ENCODE measurements at regions not wholly inside any gene's neighbourhood (a gene's known extent, or its start where the extent isn't known, plus 50 kb on each side); places are given as distances from the start of the nearest gene placed in this dataset.

DNA sequence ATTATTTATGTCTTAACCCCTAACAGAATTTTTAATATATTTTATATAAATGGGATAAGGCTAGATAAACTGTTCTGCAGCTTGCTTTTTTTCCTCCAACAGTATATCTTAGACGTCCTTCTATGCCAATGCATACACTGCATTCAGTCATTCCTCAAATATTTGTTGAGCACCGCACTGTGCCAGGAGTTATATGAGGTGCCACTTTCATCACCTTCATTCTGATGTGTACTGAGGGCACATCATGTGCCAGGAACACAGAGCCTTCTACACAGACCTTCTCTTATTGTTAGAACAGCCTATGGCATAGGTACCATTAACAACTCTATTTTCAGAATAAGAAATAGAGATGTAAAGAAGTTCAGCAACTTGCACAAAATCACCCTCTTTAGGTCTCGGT, 570.1 kb downstream of the CDK5RAP2 start:
- CTCF ChIA-PET, result no interaction called here
- intact Hi-C loops (cut with micrococcal nuclease), result no loop called here

DNA sequence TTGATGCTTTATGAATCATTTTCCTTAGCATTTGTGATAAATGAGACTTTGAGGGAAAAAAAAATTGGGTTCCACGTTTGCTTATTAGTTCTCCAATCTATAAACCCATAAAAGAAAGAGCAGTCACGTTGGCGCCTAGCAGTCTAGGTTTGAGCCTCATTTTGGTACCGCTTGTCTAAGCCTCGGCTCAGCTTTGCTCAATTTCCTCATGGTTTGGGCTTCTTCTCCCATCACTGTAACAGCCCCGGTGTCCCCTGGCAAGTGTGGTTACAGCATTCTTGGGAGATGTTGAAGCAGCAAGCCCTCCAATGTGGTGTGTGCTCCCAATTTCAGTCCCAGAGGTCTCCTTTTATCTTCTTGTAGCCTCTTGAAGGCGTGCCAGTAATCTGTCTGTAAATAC, 578.4 kb downstream of the CDK5RAP2 start:
- Mint-ChIP-seq H3K4me3 (no peak overlapping the region), H3K27me3 (ENCODE audit: low read depth) (no peaks in the 10 kb centered on the region), H3K36me3 (ENCODE audit: low read depth) (no peaks in the 10 kb centered on the region), H3K4me1 (ENCODE audit: low read depth) (no peaks in the 10 kb centered on the region), H3K27ac (no peak overlapping the region), H3K9me3 (no peaks in the 10 kb centered on the region)
- CTCF ChIA-PET, result interaction anchor here (0.7 kb wide), 1 partner anchor 139 kb away, joined by 3 read pairs; no protein-coding TSS in a partner anchor
- no peak for DNase-seq
- intact Hi-C loops (cut with micrococcal nuclease), result no loop called here

More for the DNA sequence above, 570.1 kb downstream of the CDK5RAP2 start:
- no peak for DNase-seq
- H3K4me1 Mint-ChIP-seq (ENCODE audit: low read depth), result no peaks in the 10 kb centered on the region
- H3K4me3 Mint-ChIP-seq, result no peak overlapping the region
- no peaks in the 10 kb centered on the region for H3K36me3 Mint-ChIP-seq (ENCODE audit: low read depth)
- no peaks in the 10 kb centered on the region for H3K9me3 Mint-ChIP-seq
- no peak overlapping the region for H3K27ac Mint-ChIP-seq
- H3K27me3 Mint-ChIP-seq (ENCODE audit: low read depth), result peaks cover 3% of the 10 kb centered on the region

DNA sequence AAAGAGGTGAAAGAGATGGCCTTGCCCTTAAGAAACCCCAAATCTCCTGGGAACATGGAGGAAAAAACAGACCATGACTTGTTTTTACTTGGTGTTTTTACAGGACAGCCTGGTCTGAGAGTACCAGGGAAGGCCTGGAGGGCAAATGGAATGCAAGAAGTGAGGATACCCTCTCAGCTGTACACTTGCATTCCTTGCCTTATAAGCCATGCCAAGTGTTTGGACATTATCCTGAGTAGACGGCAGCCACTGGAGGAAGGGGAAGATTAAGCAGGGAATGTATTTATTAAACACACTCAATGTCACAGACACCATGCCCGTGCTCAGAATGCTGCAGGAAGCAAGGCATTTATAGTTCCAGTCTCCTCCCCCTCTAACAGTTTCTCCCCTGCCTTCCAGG, 581.4 kb downstream of the CDK5RAP2 start:
- Mint-ChIP-seq H3K27me3 (ENCODE audit: low read depth) (no peaks in the 10 kb centered on the region), H3K4me1 (ENCODE audit: low read depth) (no peaks in the 10 kb centered on the region), H3K36me3 (ENCODE audit: low read depth) (no peaks in the 10 kb centered on the region), H3K9me3 (no peaks in the 10 kb centered on the region), H3K4me3 (no peak overlapping the region), H3K27ac (no peak overlapping the region)
- CTCF ChIA-PET, result no interaction called here
- intact Hi-C loops (cut with micrococcal nuclease), result no loop called here
- no peak for DNase-seq

DNA sequence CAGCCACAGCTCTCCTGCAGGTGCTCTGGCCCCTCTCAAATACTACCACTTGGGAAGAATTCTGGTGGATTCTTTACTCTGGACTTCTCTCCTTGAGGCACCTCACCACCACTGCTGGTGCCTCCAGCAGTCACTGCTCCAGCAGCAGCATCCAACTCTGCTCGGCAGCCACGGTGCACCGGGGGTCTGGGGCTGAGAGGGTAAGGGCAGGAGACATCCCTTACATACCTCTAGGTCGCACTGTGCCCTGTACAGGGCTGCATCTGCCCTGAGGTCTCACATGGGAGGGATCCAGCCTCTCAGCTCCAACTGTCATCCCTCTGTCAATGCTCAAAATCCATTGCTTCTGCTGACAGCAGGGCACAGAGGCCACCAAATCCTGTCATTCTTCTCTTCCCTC, 588.2 kb downstream of the CDK5RAP2 start:
- no peak for DNase-seq
- Mint-ChIP-seq H3K27me3 (ENCODE audit: low read depth) (no peaks in the 10 kb centered on the region), H3K4me3 (no peak overlapping the region), H3K27ac (no peak overlapping the region), H3K9me3 (no peaks in the 10 kb centered on the region), H3K36me3 (ENCODE audit: low read depth) (no peaks in the 10 kb centered on the region), H3K4me1 (ENCODE audit: low read depth) (no peaks in the 10 kb centered on the region)
- CTCF ChIA-PET, result interaction anchor here (0.9 kb wide), 1 partner anchor 23 kb away, joined by 3 read pairs; no protein-coding TSS in a partner anchor
- intact Hi-C loops (cut with micrococcal nuclease), result no loop called here

DNA sequence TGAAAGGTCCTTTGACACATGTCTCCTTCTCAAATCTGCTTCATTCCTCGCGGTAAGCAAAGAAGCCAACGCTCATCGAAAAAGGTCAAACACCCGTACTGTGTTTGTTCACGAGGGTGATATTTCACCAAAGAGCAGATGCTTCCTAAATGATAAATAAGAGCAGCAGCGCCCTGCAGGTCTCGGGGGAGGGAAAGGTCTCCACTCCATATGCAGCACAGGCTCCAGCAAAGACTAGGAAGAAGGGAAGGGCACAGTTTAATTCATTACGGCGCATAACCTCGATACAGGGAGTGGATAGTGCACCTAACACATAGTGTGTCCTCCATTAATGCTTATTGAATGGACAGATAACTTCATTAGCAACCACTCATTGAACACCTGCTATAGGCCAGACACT, 593.3 kb downstream of the CDK5RAP2 start:
- no peaks in the 10 kb centered on the region for H3K4me1 Mint-ChIP-seq (ENCODE audit: low read depth)

DNA sequence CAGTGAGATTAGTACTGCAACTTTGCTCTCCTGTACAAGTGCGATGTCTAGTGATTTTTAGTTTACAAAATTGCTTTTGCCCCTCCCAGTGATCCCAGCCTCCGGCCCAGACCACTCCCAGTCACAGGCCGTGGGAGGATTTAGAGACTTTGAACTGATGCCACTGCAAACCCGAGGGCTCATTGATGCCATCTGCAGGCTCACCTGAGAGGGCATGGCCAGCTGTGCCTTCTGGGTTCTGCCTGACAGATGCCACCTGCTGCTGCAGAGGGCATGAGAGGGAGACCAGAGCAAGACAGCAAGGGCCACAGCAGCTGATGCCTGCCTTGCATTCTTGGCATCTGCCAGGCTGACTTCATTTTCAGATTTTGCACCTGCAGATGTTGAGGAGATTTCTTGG, 593.8 kb downstream of the CDK5RAP2 start:
- H3K4me3 Mint-ChIP-seq, result no peak overlapping the region

More for the DNA sequence above, 593.3 kb downstream of the CDK5RAP2 start:
- CTCF ChIA-PET, result no interaction called here
- H3K27ac Mint-ChIP-seq, result no peak overlapping the region
- intact Hi-C loops (cut with micrococcal nuclease), result no loop called here
- H3K36me3 Mint-ChIP-seq (ENCODE audit: low read depth), result no peaks in the 10 kb centered on the region
- DNase-seq, result no peak
- H3K27me3 Mint-ChIP-seq (ENCODE audit: low read depth), result no peaks in the 10 kb centered on the region
- no peak overlapping the region for H3K4me3 Mint-ChIP-seq
- H3K9me3 Mint-ChIP-seq, result no peaks in the 10 kb centered on the region

DNA sequence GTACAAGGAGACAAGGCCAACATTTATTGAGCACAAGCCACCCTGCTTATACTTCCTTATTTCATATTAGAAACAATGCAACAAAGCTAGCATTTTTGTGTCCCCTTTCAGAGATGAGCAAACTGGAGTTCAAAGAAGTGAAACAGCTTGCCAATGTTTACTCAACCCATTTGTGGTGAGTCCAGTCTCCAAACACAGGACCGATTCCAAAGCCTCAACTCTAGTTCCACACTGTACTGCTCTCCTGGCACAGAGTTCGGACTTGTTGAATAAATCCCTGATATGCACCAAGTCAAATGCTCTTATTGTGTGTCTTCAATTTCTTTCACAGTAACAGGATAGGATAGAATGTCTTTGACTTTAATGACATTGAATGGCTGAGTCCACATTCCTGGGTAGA, 604.8 kb upstream of the BRINP1 start:
- Mint-ChIP-seq H3K9me3 (no peaks in the 10 kb centered on the region), H3K4me3 (no peak overlapping the region), H3K36me3 (ENCODE audit: low read depth) (no peaks in the 10 kb centered on the region), H3K27me3 (ENCODE audit: low read depth) (peaks cover 10% of the 10 kb centered on the region), H3K4me1 (ENCODE audit: low read depth) (no peaks in the 10 kb centered on the region), H3K27ac (no peak overlapping the region)
- no peak for DNase-seq
- intact Hi-C loops (cut with micrococcal nuclease), result no loop called here
- CTCF ChIA-PET, result interaction anchor here (0.6 kb wide), 1 partner anchor 199 kb away, joined by 5 read pairs; no protein-coding TSS in a partner anchor

More for the DNA sequence above, 593.8 kb downstream of the CDK5RAP2 start:
- Mint-ChIP-seq H3K36me3 (ENCODE audit: low read depth) (no peaks in the 10 kb centered on the region), H3K27ac (no peak overlapping the region), H3K4me1 (ENCODE audit: low read depth) (no peaks in the 10 kb centered on the region), H3K27me3 (ENCODE audit: low read depth) (no peaks in the 10 kb centered on the region), H3K9me3 (no peaks in the 10 kb centered on the region)
- intact Hi-C loops (cut with micrococcal nuclease), result no loop called here
- DNase-seq, result no peak
- CTCF ChIA-PET, result no interaction called here

DNA sequence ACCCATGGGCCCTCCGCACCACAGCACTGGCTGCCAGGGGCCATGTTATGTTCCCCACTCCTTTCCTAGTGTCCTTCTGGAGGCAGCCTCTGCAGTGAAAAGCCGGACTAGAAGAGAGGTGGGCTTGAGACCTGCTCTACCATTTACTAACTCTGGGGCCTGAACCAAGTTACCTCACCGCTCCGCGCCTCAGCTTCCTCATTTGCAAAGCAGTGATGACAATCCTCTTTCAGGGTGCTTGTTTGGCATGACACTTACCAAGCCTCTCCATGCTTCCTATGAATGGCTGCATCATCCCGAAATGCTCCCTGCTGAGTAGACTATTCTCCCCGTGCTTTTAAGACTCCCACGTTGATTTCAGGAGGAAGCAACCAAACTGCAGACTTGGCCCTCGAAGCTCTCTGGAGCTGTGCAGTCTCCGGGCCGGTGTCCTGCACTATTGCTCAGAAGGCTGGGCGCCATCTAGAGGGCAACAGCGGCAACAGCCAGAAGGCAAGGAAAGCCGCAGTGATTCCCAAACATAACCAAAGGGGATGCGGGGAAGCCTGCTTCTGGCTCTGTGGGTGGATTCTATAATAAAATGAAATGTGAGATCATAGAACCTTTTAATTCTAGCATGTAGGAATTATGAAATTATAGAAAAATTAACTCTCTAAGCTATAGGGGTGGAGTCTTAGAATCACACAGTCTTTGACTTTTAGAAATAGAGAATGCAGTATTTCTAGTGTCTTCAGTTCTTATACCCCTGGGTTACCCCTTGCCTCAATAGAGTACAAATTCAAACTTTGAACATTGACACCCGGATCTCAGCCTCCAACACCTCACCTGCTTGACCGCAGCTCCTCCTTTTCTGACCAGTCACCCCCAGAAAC, 599.8 kb upstream of the BRINP1 start:
- CTCF ChIA-PET, result interaction anchor here (0.6 to 1.8 kb wide), 5 partner anchors 22 to 627 kb away, joined by 3 to 4 read pairs (median 3); no protein-coding TSS in a partner anchor
- intact Hi-C loops (cut with micrococcal nuclease), result loop anchor here (1.0 to 5.0 kb wide), 2 partner anchors 378 to 413 kb away; no protein-coding TSS in a partner anchor
- Mint-ChIP-seq H3K4me1 (ENCODE audit: low read depth) (no peaks in the 10 kb centered on the region), H3K4me3 (no peak overlapping the region), H3K9me3 (no peaks in the 10 kb centered on the region), H3K27ac (no peak overlapping the region), H3K27me3 (ENCODE audit: low read depth) (peaks cover 7% of the 10 kb centered on the region), H3K36me3 (ENCODE audit: low read depth) (no peaks in the 10 kb centered on the region)
- DNase-seq, result peak; percentile 64

DNA sequence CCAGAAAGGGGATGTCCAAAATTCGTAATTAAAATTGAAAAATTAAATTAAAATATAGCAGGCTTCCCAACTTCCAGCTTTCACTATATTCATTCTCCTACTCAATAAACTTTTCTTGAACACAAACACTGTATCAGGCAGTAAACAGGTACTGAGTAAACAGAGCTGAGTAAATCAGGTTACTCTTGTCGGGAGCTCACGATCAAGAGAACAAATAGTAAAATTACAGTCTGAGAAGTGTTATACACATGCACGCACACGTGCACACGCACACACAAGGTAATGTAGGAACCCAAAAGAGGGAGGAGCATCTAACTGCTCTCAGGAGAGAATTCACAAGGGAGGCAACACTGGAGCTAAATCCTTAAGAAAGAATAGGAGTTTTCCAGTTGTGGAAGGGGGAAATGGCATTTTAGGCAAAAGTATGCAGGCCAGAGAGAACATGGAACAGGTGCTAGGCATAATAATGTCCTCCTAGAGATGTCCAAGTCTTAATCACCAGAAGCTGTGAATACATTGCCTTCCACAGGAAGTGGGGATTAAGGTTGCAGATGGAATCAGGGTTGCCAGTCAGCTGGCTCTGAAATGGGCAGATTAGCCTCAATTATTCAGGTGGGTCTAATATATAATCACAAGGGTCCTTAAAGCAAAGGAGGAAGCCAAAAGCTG, 598.8 kb upstream of the BRINP1 start:
- H3K9me3 Mint-ChIP-seq, result no peaks in the 10 kb centered on the region
- peaks cover 7% of the 10 kb centered on the region for H3K27me3 Mint-ChIP-seq (ENCODE audit: low read depth)
- no peak overlapping the region for H3K27ac Mint-ChIP-seq
- intact Hi-C loops (cut with micrococcal nuclease), result loop anchor here (5.0 kb wide), 1 partner anchor 379 kb away; no protein-coding TSS in a partner anchor
- CTCF ChIA-PET, result interaction anchor here (0.6 to 1.8 kb wide), 4 partner anchors 20 to 411 kb away, joined by 3 read pairs; no protein-coding TSS in a partner anchor
- H3K4me3 Mint-ChIP-seq, result no peak overlapping the region
- no peak for DNase-seq
- no peaks in the 10 kb centered on the region for H3K4me1 Mint-ChIP-seq (ENCODE audit: low read depth)
- H3K36me3 Mint-ChIP-seq (ENCODE audit: low read depth), result no peaks in the 10 kb centered on the region

DNA sequence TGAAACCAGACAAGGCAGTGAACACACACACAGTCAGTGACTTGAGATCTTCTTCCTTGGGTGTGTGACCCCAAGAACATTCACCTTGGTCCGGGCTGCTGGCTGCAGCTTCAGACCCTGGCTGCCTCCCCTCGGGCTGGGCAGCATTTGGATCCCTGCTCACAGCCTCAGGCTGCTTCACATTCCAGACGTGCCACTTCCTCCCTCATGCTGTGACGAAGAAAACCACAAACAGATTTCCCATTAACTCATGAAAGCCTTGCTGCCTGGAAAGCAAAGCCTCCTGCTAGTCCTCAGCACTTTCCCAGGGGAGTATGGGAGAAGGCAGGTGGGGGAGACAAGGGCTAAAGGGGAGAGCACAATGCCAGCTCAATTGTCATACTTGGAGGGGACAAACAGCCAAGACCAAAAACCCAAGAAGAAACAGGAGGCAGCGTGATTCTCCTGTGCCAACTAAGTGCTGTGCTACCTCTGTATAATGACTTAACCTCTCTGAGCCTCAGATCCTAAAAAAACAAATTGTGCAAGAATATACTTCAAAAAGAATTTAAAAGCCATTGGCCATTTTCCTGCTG, 594.6 kb upstream of the BRINP1 start:
- CTCF ChIA-PET, result no interaction called here
- intact Hi-C loops (cut with micrococcal nuclease), result no loop called here
- Mint-ChIP-seq H3K27ac (no peak overlapping the region), H3K9me3 (no peaks in the 10 kb centered on the region), H3K4me3 (no peak overlapping the region), H3K4me1 (ENCODE audit: low read depth) (no peaks in the 10 kb centered on the region), H3K27me3 (ENCODE audit: low read depth) (peaks cover 4% of the 10 kb centered on the region), H3K36me3 (ENCODE audit: low read depth) (no peaks in the 10 kb centered on the region)
- no peak for DNase-seq

DNA sequence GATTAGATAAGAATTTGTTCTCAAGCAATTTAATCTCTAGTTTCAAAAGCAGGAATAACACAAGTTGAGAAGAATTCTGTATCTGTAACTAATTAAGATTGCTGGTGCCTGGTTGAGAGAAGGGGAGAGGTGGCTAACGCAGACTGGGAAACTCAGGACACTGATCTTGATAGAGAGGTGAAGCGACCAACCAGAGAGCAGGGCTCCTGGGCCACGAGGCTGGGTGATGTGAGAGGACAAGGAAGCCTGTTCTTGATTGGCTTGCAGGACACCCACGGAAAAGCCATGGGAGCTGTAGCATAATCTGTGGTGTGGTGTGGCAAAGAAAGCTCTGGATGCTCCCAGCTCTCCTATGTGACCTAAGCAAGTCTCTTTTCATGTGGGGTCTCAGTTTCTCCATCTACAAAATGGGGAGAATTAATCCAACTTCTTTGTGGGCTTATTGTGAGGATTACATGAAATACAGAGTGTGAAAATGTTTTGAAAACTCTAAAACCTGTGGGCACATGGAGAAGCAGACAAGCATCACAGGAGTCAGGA, 594.1 kb upstream of the BRINP1 start:
- CTCF ChIA-PET, result no interaction called here
- H3K9me3 Mint-ChIP-seq, result no peaks in the 10 kb centered on the region
- intact Hi-C loops (cut with micrococcal nuclease), result no loop called here
- no peaks in the 10 kb centered on the region for H3K36me3 Mint-ChIP-seq (ENCODE audit: low read depth)
- no peak for DNase-seq
- H3K4me1 Mint-ChIP-seq (ENCODE audit: low read depth), result no peaks in the 10 kb centered on the region
- no peak overlapping the region for H3K4me3 Mint-ChIP-seq
- peaks cover 4% of the 10 kb centered on the region for H3K27me3 Mint-ChIP-seq (ENCODE audit: low read depth)
- no peak overlapping the region for H3K27ac Mint-ChIP-seq

DNA sequence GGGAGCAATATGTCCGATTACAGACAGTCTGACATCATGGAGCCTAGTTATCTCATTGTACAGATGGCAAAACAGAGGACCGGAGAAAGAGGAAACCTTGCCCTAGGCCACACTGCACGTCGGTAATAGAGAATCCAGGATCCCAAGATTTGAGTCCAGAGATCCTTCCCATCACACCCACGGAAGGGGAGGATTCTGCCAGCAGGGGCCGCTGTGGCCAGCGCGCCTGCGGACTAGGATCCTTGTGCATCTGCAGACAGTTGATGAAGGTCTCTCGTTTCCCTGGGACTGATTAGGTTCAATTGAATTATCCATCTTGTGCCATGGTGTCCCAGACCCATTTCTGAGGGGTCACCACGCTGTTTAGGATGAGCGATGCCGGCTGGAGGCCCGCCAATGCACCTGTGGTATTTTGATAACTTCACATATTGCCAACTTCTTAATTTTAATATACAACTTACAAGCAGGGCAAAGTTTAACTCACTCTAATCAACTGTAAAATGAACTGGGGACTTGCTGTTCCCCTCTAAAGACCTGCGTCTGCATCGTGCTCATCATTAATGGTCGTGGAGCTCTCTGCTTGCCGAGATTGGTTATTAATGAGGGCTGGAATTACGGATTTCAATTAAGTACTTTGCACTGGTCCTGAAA, 592.7 kb upstream of the BRINP1 start:
- DNase-seq, result peak; percentile 7
- Mint-ChIP-seq H3K4me3 (no peak overlapping the region), H3K27me3 (ENCODE audit: low read depth) (peaks cover 2% of the 10 kb centered on the region), H3K36me3 (ENCODE audit: low read depth) (no peaks in the 10 kb centered on the region), H3K9me3 (peaks cover 2% of the 10 kb centered on the region), H3K27ac (no peak overlapping the region), H3K4me1 (ENCODE audit: low read depth) (no peaks in the 10 kb centered on the region)
- intact Hi-C loops (cut with micrococcal nuclease), result no loop called here
- CTCF ChIA-PET, result no interaction called here
